Rectal smooth muscle tissue (tissue), 1 donor: ENCODE measurements at regions not wholly inside any gene's neighbourhood (a gene's known extent, or its start where the extent isn't known, plus 50 kb on each side); places are given as distances from the start of the nearest gene placed in this dataset.

ENCODE experiments used
- H3K27ac ChIP-seq: one replicate; pipeline ENCODE4 v1.7.0; 2013; ENCODE audit warnings: low read depth, low read length, inconsistent platforms
- H3K27me3 ChIP-seq: one replicate; pipeline ENCODE4 v1.7.0; 2013; ENCODE audit warnings: low read length; ENCODE audit not compliant: control insufficient read depth, insufficient read depth
- H3K36me3 ChIP-seq: one replicate; pipeline ENCODE4 v1.7.0; 2013; ENCODE audit warnings: low read length; ENCODE audit not compliant: control insufficient read depth, insufficient read depth
- H3K4me1 ChIP-seq: one replicate; pipeline ENCODE4 v1.7.0; 2013; ENCODE audit warnings: low read length; ENCODE audit not compliant: control insufficient read depth, insufficient read depth
- H3K4me3 ChIP-seq: one replicate; pipeline ENCODE4 v1.7.0; 2013; ENCODE audit warnings: low read length
- H3K9ac ChIP-seq: one replicate; pipeline ENCODE4 v1.7.0; 2013; ENCODE audit warnings: low read length

DNA sequence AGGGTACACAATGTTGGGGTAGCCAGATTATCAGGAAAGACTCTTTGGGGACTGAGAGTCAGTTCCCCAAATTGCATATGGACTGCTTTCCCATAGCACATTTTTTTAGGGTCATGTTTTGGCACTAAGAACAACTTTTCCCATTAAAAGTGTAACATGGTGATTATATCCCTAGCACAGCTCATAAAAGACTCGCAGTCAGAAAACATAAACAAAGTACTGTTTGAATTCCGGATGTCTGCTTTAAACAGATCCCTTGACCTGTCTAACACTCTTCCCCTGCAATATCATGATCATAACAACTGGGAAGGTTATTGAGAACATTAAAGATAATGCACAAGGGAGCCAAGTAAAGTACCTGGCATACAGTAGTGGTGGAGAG lies 262.2 kb downstream of the ASXL3 start:
- Histone ChIP-seq H3K27ac (no peak overlapping the region), H3K4me1 (no peaks in the 10 kb centered on the region), H3K36me3 (no peaks in the 10 kb centered on the region), H3K4me3 (no peak overlapping the region), H3K27me3 (no peaks in the 10 kb centered on the region), H3K9ac (no peak overlapping the region)

DNA sequence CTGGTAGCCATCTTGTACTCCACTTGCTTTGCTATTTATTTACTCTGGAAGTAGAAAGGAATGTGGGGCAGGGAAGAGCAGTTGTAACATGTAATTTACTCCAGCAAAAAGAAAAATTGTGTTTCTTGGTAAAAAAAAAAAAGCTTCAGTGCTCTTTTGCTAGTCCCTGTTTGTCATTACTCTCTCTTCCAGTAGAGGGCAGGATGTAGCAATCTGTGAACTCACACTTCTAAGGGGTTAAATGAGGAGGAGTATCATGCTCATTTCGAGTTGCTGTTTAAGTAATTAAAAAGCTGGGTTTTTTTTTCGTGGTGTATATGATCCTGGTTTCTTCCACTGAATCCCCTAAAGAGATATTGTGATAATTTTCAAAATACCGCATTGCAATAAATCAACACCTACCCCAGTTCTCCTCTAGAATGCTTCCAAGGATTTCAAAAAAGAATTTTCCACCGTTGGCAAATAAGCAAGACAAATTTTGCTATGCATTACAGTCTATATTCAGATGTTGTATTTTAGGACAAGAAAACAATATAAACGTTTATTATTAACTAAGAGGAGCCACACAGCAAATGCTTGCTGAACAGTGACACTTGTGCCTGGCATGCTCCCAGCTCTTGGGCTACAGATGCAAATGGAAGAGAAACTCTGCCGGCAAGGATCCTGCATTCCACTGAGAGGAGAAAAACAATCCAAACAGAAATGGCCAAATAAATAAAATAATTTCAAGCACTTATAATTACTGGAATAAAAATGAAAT lies 261.6 kb downstream of the ASXL3 start:
- Histone ChIP-seq H3K4me1 (no peaks in the 10 kb centered on the region), H3K27me3 (no peaks in the 10 kb centered on the region), H3K36me3 (no peaks in the 10 kb centered on the region), H3K9ac (no peak overlapping the region), H3K27ac (no peak overlapping the region), H3K4me3 (no peak overlapping the region)

DNA sequence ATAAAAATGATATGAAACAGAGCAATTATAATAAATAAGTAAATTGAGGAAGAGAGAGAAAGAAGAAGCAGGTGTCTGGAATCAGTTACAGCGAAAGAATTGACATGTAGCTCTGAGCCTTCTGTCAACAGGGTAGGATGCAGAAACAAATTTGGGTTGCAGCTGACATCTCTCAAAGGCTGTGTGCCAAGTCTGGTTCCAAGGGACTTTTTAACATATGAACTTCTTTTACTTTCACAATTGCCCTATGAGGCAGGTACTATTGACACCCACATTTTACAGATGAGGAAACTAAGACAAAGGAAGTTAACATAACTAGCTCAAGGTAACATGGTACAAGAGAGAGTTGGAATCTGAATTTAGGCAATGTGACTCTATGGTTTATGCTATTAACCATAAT lies 260.0 kb downstream of the ASXL3 start:
- H3K9ac ChIP-seq: no peak overlapping the region
- H3K27ac ChIP-seq: no peak overlapping the region
- no peaks in the 10 kb centered on the region for H3K36me3 ChIP-seq
- H3K4me3 ChIP-seq: no peak overlapping the region
- no peaks in the 10 kb centered on the region for H3K27me3 ChIP-seq
- H3K4me1 ChIP-seq: no peaks in the 10 kb centered on the region

DNA sequence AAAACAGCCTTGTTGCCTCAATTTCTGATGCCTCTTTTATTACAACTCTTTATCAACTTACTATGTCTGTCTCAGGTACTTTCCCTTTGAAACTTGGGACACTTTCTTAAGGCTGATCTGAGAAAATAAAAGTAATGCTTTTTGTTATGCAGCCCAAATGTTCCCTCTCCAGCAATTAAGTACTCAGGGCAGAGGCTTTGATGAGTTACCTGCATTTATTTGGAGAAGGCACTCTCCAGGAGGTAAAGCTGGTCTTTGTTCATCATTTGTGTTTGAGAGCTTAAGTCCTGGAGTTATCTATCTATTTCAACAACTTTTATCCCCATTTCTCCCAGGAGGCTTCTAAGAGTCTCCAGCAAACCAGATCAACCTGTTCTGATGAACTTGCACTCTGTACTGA lies 259.2 kb downstream of the ASXL3 start:
- H3K9ac ChIP-seq: no peak overlapping the region
- H3K4me1 ChIP-seq: no peaks in the 10 kb centered on the region
- no peaks in the 10 kb centered on the region for H3K36me3 ChIP-seq
- no peaks in the 10 kb centered on the region for H3K27me3 ChIP-seq
- no peak overlapping the region for H3K27ac ChIP-seq
- no peak overlapping the region for H3K4me3 ChIP-seq

DNA sequence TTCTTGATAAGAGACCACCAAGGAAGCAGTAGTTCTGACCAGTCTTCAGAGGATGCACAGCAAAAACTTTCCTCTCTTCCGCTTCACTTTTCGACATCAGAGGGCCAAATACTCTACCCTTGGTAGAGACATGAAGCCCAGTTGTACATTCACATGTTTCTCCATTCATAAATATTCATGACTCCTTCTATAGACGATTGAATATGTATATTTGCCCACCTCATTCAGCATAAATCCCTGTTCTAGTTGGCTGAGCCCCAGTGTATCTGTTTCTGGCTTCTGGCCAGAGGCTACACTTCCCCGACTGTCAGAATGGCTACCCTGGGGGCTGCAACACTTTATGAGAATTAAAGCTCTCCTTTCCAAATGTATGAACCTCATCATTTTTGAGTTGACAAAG lies 258.5 kb downstream of the ASXL3 start:
- Histone ChIP-seq H3K9ac (no peak overlapping the region), H3K27me3 (no peaks in the 10 kb centered on the region), H3K27ac (no peak overlapping the region), H3K4me3 (no peak overlapping the region), H3K4me1 (no peaks in the 10 kb centered on the region), H3K36me3 (no peaks in the 10 kb centered on the region)

- no peaks in the 10 kb centered on the region for H3K27me3 ChIP-seq
- H3K36me3 ChIP-seq: no peaks in the 10 kb centered on the region
- no peaks in the 10 kb centered on the region for H3K4me1 ChIP-seq
- H3K4me3 ChIP-seq: no peak overlapping the region
- H3K9ac ChIP-seq: no peak overlapping the region
- no peak overlapping the region for H3K27ac ChIP-seq
These were observed 257.4 kb downstream of the ASXL3 start for GRCh38 chr18:33835419-33835818.

DNA sequence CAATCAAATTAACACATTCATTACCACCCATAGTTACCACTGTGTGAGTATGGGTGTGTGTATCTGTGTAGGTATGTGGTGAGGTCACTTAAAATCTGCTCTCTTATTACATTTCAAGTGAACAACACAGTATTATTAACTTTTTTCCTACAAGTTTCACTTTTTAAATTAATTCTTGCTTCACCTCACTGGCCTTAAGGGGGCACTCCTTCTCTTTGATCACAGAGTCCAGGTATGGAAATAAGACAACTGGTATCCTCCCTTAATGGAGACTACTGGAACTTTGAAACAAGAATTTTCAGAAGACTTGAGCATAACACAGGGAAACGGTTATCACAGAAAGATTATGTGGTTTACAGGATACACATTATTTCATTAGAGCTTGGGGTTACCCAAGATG lies 255.8 kb downstream of the ASXL3 start:
- no peaks in the 10 kb centered on the region for H3K4me1 ChIP-seq
- no peak overlapping the region for H3K9ac ChIP-seq
- H3K4me3 ChIP-seq: no peak overlapping the region
- H3K36me3 ChIP-seq: no peaks in the 10 kb centered on the region
- no peaks in the 10 kb centered on the region for H3K27me3 ChIP-seq
- no peak overlapping the region for H3K27ac ChIP-seq

DNA sequence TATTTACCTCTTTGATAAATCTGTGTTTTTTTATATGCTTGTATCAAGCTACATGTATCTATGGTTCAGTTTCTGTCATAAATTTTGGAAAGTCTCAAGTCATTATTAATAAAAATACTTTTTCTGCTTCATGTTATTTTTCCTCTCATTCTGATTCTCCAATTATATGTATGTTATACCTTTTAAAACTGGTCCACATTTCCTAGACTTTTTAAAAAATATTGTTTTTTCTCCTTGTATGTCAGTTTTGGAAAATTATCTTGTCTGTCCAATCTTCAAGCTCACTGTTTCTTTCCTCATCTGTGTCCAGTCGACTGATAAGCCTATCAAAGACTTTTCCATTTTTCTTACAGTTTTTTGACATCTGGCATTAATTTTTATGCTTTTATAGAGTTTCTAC lies 253.4 kb downstream of the ASXL3 start:
- no peaks in the 10 kb centered on the region for H3K36me3 ChIP-seq
- no peak overlapping the region for H3K9ac ChIP-seq

DNA sequence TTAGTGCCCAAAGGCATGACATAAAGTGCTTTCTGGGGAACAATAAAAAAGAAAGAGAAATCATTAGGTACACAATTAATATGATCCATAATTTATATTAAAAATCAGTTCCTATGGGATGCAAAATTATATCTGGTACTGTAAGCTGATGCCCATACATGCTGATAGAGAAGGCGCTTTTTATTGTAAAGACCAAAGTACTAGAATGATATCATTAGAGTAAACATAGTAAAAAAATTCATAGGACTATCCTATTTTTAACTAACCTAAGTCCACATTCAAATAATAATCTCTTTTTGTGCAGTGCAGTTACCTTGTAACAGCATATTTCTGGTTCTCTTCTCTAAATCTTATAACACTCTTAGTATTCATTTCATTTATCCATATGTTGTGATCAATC lies 252.2 kb downstream of the ASXL3 start:
- H3K36me3 ChIP-seq: no peaks in the 10 kb centered on the region
- no peak overlapping the region for H3K9ac ChIP-seq
- H3K4me1 ChIP-seq: no peaks in the 10 kb centered on the region
- no peaks in the 10 kb centered on the region for H3K27me3 ChIP-seq
- H3K27ac ChIP-seq: no peak overlapping the region
- H3K4me3 ChIP-seq: no peak overlapping the region

More for the DNA sequence above, 253.4 kb downstream of the ASXL3 start:
- H3K27ac ChIP-seq: no peak overlapping the region
- H3K27me3 ChIP-seq: no peaks in the 10 kb centered on the region
- H3K4me3 ChIP-seq: no peak overlapping the region
- no peaks in the 10 kb centered on the region for H3K4me1 ChIP-seq

- Histone ChIP-seq H3K27me3 (no peaks in the 10 kb centered on the region), H3K4me3 (no peak overlapping the region), H3K27ac (no peak overlapping the region), H3K36me3 (no peaks in the 10 kb centered on the region), H3K4me1 (no peaks in the 10 kb centered on the region), H3K9ac (no peak overlapping the region)
These were observed 250.9 kb downstream of the ASXL3 start for GRCh38 chr18:33828949-33829348.

DNA sequence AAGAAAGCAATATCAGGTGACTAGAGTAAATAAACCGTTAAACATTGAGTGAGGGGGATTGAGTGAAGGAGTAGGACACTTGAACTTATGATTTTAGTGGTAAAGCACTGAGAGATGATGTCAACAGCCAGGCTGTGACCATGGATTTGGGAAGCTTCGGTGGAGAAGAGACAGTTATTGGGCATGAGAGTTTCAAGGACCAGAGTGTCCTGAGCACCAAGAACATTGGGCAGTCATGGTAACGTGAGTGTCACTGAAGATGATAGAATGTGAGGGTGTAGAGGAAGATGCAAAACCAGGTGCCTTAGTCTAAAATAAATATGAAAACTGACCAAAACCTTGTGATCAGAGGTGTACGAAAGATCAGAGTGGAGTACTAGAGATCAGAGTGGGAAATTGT lies 248.1 kb downstream of the ASXL3 start:
- no peaks in the 10 kb centered on the region for H3K27me3 ChIP-seq
- H3K9ac ChIP-seq: no peak overlapping the region
- H3K36me3 ChIP-seq: no peaks in the 10 kb centered on the region
- H3K27ac ChIP-seq: no peak overlapping the region
- H3K4me1 ChIP-seq: no peaks in the 10 kb centered on the region
- no peak overlapping the region for H3K4me3 ChIP-seq

- Histone ChIP-seq H3K4me3 (no peak overlapping the region), H3K36me3 (no peaks in the 10 kb centered on the region), H3K9ac (no peak overlapping the region), H3K27ac (no peak overlapping the region), H3K27me3 (no peaks in the 10 kb centered on the region), H3K4me1 (no peaks in the 10 kb centered on the region)
These were observed 243.5 kb downstream of the ASXL3 start for GRCh38 chr18:33821503-33821902.

- Histone ChIP-seq H3K9ac (no peak overlapping the region), H3K4me3 (no peak overlapping the region), H3K27me3 (no peaks in the 10 kb centered on the region), H3K36me3 (no peaks in the 10 kb centered on the region), H3K4me1 (no peaks in the 10 kb centered on the region), H3K27ac (no peak overlapping the region)
These were observed 242.7 kb downstream of the ASXL3 start for GRCh38 chr18:33820517-33821371.
